T-helper 17 cell (primary cell): ENCODE measurements at regions not wholly inside any gene's neighbourhood (a gene's known extent, or its start where the extent isn't known, plus 50 kb on each side); places are given as distances from the start of the nearest gene placed in this dataset.

ENCODE experiments used
- ATAC-seq: fragments of 150-1000 bp; cut with Tn5 transposase; 2 replicates; pipeline ENCODE4 v1.10.0; 2021; ENCODE audit warnings: mild to moderate bottlenecking, moderate library complexity
- DNase-seq, 3 donors: peaks; one replicate each; pipeline versions ENCODE4 v3.0.0 to v3.0.0-alpha.2; 2020 to 2021
- H3K9me3 ChIP-seq: one replicate; pipeline ENCODE4 v1.7.0; 2013; ENCODE audit warnings: low read length, mild to moderate bottlenecking; ENCODE audit not compliant: control insufficient read depth, poor library complexity, severe bottlenecking
- H3K27ac Mint-ChIP-seq: one replicate; pipeline ENCODE4 v1.8.0; 2022; ENCODE audit warnings: mild to moderate bottlenecking, moderate library complexity, mixed read lengths
- H3K27me3 Mint-ChIP-seq: one replicate; pipeline ENCODE4 v1.8.0; 2022; ENCODE audit warnings: mixed read lengths
- H3K36me3 Mint-ChIP-seq: one replicate; pipeline ENCODE4 v1.8.0; 2022; ENCODE audit warnings: low read depth, mixed read lengths
- H3K4me1 Mint-ChIP-seq: one replicate; pipeline ENCODE4 v1.8.0; 2022; ENCODE audit warnings: mild to moderate bottlenecking, mixed read lengths
- H3K4me3 Mint-ChIP-seq: one replicate; pipeline ENCODE4 v1.8.0; 2022; ENCODE audit warnings: mild to moderate bottlenecking, moderate library complexity, mixed read lengths

- Mint-ChIP-seq H3K27me3 (no peaks in the 10 kb centered on the region), H3K4me1 (no peaks in the 10 kb centered on the region), H3K27ac (no peak overlapping the region), H3K4me3 (no peak overlapping the region), H3K36me3 (no peaks in the 10 kb centered on the region)
- ATAC-seq (no peak), DNase-seq (no peak)
- no peaks in the 10 kb centered on the region for H3K9me3 ChIP-seq
Measured at GRCh38 chr2:106963893-106964292, 77.9 kb upstream of the ST6GAL2 start.

GRCh38 chr2:106965611-106966010 is 79.6 kb upstream of the ST6GAL2 start:
- Mint-ChIP-seq H3K4me1 (no peaks in the 10 kb centered on the region), H3K36me3 (no peaks in the 10 kb centered on the region), H3K4me3 (no peak overlapping the region), H3K27me3 (no peaks in the 10 kb centered on the region), H3K27ac (no peak overlapping the region)
- DNase-seq (no peak), ATAC-seq (no peak)
- no peaks in the 10 kb centered on the region for H3K9me3 ChIP-seq

GRCh38 chr2:106969777-106970176 is 83.8 kb upstream of the ST6GAL2 start:
- Mint-ChIP-seq H3K4me1 (no peaks in the 10 kb centered on the region), H3K27ac (no peak overlapping the region), H3K36me3 (no peaks in the 10 kb centered on the region), H3K4me3 (no peak overlapping the region), H3K27me3 (no peaks in the 10 kb centered on the region)
- H3K9me3 ChIP-seq: no peaks in the 10 kb centered on the region
- DNase-seq (no peak), ATAC-seq (no peak)

GRCh38 chr2:106970471-106971261 is 84.7 kb upstream of the ST6GAL2 start:
- Mint-ChIP-seq H3K27me3 (no peaks in the 10 kb centered on the region), H3K27ac (no peak overlapping the region), H3K36me3 (no peaks in the 10 kb centered on the region), H3K4me3 (no peak overlapping the region), H3K4me1 (no peaks in the 10 kb centered on the region)
- ATAC-seq (no peak), DNase-seq (no peak)
- H3K9me3 ChIP-seq: no peaks in the 10 kb centered on the region

GRCh38 chr2:106972782-106973181 is 86.8 kb upstream of the ST6GAL2 start:
- no peak overlapping the region for H3K4me3 Mint-ChIP-seq
- no peaks in the 10 kb centered on the region for H3K4me1 Mint-ChIP-seq
- no peak for ATAC-seq
- H3K36me3 Mint-ChIP-seq: no peaks in the 10 kb centered on the region
- DNase-seq: no peak
- H3K9me3 ChIP-seq: no peaks in the 10 kb centered on the region
- H3K27me3 Mint-ChIP-seq: no peaks in the 10 kb centered on the region
- H3K27ac Mint-ChIP-seq: no peak overlapping the region

- Mint-ChIP-seq H3K36me3 (no peaks in the 10 kb centered on the region), H3K4me3 (no peak overlapping the region), H3K27me3 (no peaks in the 10 kb centered on the region), H3K27ac (no peak overlapping the region), H3K4me1 (no peaks in the 10 kb centered on the region)
- no peak for DNase-seq
- no peaks in the 10 kb centered on the region for H3K9me3 ChIP-seq
- no peak for ATAC-seq
Measured at GRCh38 chr2:106974891-106975290, 88.9 kb upstream of the ST6GAL2 start.

GRCh38 chr2:106975641-106976040 is 89.7 kb upstream of the ST6GAL2 start:
- DNase-seq: no peak
- Mint-ChIP-seq H3K27ac (no peak overlapping the region), H3K4me3 (no peak overlapping the region), H3K4me1 (no peaks in the 10 kb centered on the region), H3K27me3 (no peaks in the 10 kb centered on the region), H3K36me3 (no peaks in the 10 kb centered on the region)
- no peaks in the 10 kb centered on the region for H3K9me3 ChIP-seq
- ATAC-seq: no peak

- no peaks in the 10 kb centered on the region for H3K9me3 ChIP-seq
- no peak overlapping the region for H3K27ac Mint-ChIP-seq
- no peak for ATAC-seq
- H3K4me3 Mint-ChIP-seq: no peak overlapping the region
- DNase-seq: no peak
- H3K4me1 Mint-ChIP-seq: no peaks in the 10 kb centered on the region
- H3K27me3 Mint-ChIP-seq: no peaks in the 10 kb centered on the region
- no peaks in the 10 kb centered on the region for H3K36me3 Mint-ChIP-seq
Measured at GRCh38 chr2:106976548-106976947, 90.6 kb upstream of the ST6GAL2 start.

GRCh38 chr2:106977717-106978116 is 91.8 kb upstream of the ST6GAL2 start:
- no peak for DNase-seq
- H3K27ac Mint-ChIP-seq: no peak overlapping the region
- no peak overlapping the region for H3K4me3 Mint-ChIP-seq
- H3K9me3 ChIP-seq: no peaks in the 10 kb centered on the region
- H3K4me1 Mint-ChIP-seq: no peaks in the 10 kb centered on the region
- H3K36me3 Mint-ChIP-seq: no peaks in the 10 kb centered on the region
- no peaks in the 10 kb centered on the region for H3K27me3 Mint-ChIP-seq
- no peak for ATAC-seq

GRCh38 chr2:106978647-106979046 is 92.7 kb upstream of the ST6GAL2 start:
- no peak overlapping the region for H3K4me3 Mint-ChIP-seq
- no peak overlapping the region for H3K27ac Mint-ChIP-seq

GRCh38 chr2:106981491-106981890 is 95.5 kb upstream of the ST6GAL2 start:
- no peak for ATAC-seq
- no peak for DNase-seq
- H3K4me1 Mint-ChIP-seq: no peaks in the 10 kb centered on the region
- no peaks in the 10 kb centered on the region for H3K9me3 ChIP-seq
- no peak overlapping the region for H3K4me3 Mint-ChIP-seq
- H3K36me3 Mint-ChIP-seq: no peaks in the 10 kb centered on the region
- no peak overlapping the region for H3K27ac Mint-ChIP-seq
- no peaks in the 10 kb centered on the region for H3K27me3 Mint-ChIP-seq

More at GRCh38 chr2:106978647-106979046, 92.7 kb upstream of the ST6GAL2 start:
- ATAC-seq (no peak), DNase-seq (no peak)
- Mint-ChIP-seq H3K4me1 (no peaks in the 10 kb centered on the region), H3K36me3 (no peaks in the 10 kb centered on the region), H3K27me3 (no peaks in the 10 kb centered on the region)
- H3K9me3 ChIP-seq: no peaks in the 10 kb centered on the region

GRCh38 chr2:106982350-106982749 is 96.4 kb upstream of the ST6GAL2 start:
- no peaks in the 10 kb centered on the region for H3K27me3 Mint-ChIP-seq
- H3K4me1 Mint-ChIP-seq: no peaks in the 10 kb centered on the region
- ATAC-seq (no peak), DNase-seq (no peak)
- H3K36me3 Mint-ChIP-seq: no peaks in the 10 kb centered on the region
- H3K4me3 Mint-ChIP-seq: no peak overlapping the region
- H3K27ac Mint-ChIP-seq: no peak overlapping the region
- H3K9me3 ChIP-seq: no peaks in the 10 kb centered on the region

- H3K27ac Mint-ChIP-seq: no peak overlapping the region
- H3K4me1 Mint-ChIP-seq: no peaks in the 10 kb centered on the region
- no peaks in the 10 kb centered on the region for H3K36me3 Mint-ChIP-seq
- no peak for ATAC-seq
- H3K27me3 Mint-ChIP-seq: no peaks in the 10 kb centered on the region
- H3K9me3 ChIP-seq: no peaks in the 10 kb centered on the region
- H3K4me3 Mint-ChIP-seq: no peak overlapping the region
- no peak for DNase-seq
Measured at GRCh38 chr2:106983305-106983704, 97.3 kb upstream of the ST6GAL2 start.

GRCh38 chr2:106988361-106988760 is 102.4 kb upstream of the ST6GAL2 start:
- no peak overlapping the region for H3K4me3 Mint-ChIP-seq
- no peaks in the 10 kb centered on the region for H3K4me1 Mint-ChIP-seq
- ATAC-seq (no peak), DNase-seq (no peak)
- no peak overlapping the region for H3K27ac Mint-ChIP-seq
- no peaks in the 10 kb centered on the region for H3K27me3 Mint-ChIP-seq
- H3K36me3 Mint-ChIP-seq: no peaks in the 10 kb centered on the region
- H3K9me3 ChIP-seq: no peaks in the 10 kb centered on the region
